Aorta (tissue), 5 donors: ENCODE measurements at regions not wholly inside any gene's neighbourhood (a gene's known extent, or its start where the extent isn't known, plus 50 kb on each side); places are given as distances from the start of the nearest gene placed in this dataset.
"Not testable (repeated sequence)": the region's sequence is repeated elsewhere in the genome, so short reads cannot be mapped to it uniquely, and the experiment has no call there.

Experiments used
- ATAC-seq: fragments of 200-7000 bp; cut with Tn5 transposase; one replicate; pipeline ENCODE4 v1.9.1; 2022; ENCODE audit warnings: moderate library complexity; ENCODE audit not compliant: low FRiP score
- DNase-seq, 2 donors: peaks; one replicate each; pipeline ENCODE4 v3.0.0-alpha.2; 2020
- H3K27ac ChIP-seq, 2 donors: one replicate each; pipeline ENCODE4 v1.5.1; 2013; ENCODE audit warnings: low read length in 2 of 2, mild to moderate bottlenecking in 2 of 2, moderate library complexity in 2 of 2, control low read depth in 1 of 2, inconsistent platforms in 1 of 2, low read depth in 1 of 2
- H3K27me3 ChIP-seq, 2 donors: one replicate each; pipeline ENCODE4 v1.6.1; 2013; ENCODE audit warnings: control low read depth in 1 of 2, low read length in 1 of 2, mild to moderate bottlenecking in 1 of 2, moderate library complexity in 1 of 2; ENCODE audit not compliant: insufficient read depth in 2 of 2, control insufficient read depth in 1 of 2
- H3K36me3 ChIP-seq, 2 donors: one replicate each; pipeline ENCODE4 v1.6.1; 2013; ENCODE audit warnings: control low read depth in 1 of 2, low read length in 1 of 2, mild to moderate bottlenecking in 1 of 2; ENCODE audit not compliant: insufficient read depth in 2 of 2, control insufficient read depth in 1 of 2
- H3K4me1 ChIP-seq, 2 donors: one replicate each; pipeline ENCODE4 v1.6.1; 2013; ENCODE audit warnings: low read length in 2 of 2, control low read depth in 1 of 2, mild to moderate bottlenecking in 1 of 2, moderate library complexity in 1 of 2; ENCODE audit not compliant: insufficient read depth in 2 of 2, control insufficient read depth in 1 of 2
- H3K4me3 ChIP-seq, 2 donors: one replicate each; pipeline ENCODE4 v1.5.1; 2013; ENCODE audit warnings: low read length in 2 of 2, control low read depth in 1 of 2, mild to moderate bottlenecking in 1 of 2
- H3K9me3 ChIP-seq: one replicate; pipeline ENCODE4 v1.6.1; 2013; ENCODE audit warnings: mild to moderate bottlenecking, low read length; ENCODE audit not compliant: control insufficient read depth
- WGBS, 2 donors: extraction: QIAGEN DNeasy Blood & Tissue Kit; methylation state at CpG; one replicate each; pipeline ENCODE4 v1.1.7; 2013; 5-methylcytosine and 5-hydroxymethylcytosine counted together
- intact Hi-C, 2 donors: fragments of 100-400 bp; cut with DNase I; formaldehyde crosslinking; loops; one replicate each; pipeline versions ENCODE4 v1.14.2 to v1.15.0; 2022
- donor health status: healthy with polysubstance abuse.
- donor health status: Bipolar disorder and iron deficiency.
- donor health status: DM: no; HTN: no; CAD: no.
- donor health status: DM: no; HTN: no; CAD: no.
- donor health status: DM: yes; HTN: yes; CAD: no.

DNA sequence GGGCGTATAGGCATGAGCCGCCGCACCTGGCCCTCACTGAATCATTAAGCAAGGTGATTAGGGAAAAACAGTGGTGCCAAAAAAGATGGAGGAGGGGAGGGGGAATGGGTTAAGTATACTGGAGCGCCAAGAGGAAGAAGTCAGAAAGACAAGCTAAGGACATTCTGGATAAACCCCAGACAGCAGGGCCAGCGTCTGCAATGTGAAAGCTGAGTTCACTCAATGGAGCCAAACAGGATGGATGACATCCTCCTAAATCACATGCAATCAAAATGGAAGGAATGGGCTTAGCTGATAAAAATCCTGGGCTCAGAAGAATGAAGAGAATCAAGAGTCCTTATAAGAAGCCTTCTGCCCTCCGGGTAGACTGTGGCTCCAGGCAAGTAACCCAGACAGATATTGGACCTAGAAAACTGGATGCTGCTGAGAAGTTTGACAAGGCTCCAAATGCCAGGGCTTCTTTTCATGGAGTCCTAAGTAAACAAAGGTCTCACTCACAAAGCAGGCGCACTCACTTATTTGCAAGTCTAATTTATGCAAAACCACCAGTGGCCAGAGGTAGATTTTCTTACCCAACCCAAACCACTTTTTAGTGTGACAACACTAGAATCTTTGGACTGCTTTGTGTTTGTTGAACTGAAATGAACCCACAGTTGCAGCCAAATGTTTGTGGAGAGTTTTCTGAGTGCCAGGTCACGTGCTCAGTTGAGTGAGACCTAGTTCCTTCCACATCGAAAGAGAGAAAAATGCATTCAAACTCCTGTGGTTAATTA lies 519.1 kb upstream of the AUTS2 start:
- no peak overlapping the region for H3K4me3 ChIP-seq
- H3K27ac ChIP-seq: no peak overlapping the region
- ATAC-seq: peak; percentile 66
- peaks cover 0 to 2% of the 10 kb centered on the region in 2 donors for H3K4me1 ChIP-seq
- no peaks in the 10 kb centered on the region for H3K36me3 ChIP-seq
- intact Hi-C loops: no loop called here
- WGBS, 2 donors: 46 to 48% methylated on average over 9 of the region's 9 CpGs
- no peaks in the 10 kb centered on the region for H3K27me3 ChIP-seq
- no peak for DNase-seq
- H3K9me3 ChIP-seq: peaks cover 5% of the 10 kb centered on the region

DNA sequence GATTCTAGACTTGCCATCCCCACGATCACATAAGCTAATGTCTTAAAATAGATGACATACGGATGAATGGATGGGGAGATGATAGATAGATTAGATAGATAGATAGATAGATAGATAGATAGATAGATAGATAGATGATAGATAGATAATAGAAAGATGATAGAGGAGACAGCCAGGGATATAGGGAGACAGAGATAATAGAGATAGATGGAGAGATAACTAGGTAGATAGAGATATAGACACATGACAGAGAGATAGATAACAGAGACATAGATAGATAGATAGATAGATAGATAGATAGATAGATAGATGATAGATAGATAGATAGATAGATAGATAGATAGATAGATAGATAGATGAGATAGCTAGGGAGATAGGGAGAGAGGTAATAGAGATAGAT lies 511.0 kb upstream of the AUTS2 start:
- DNase-seq, H3K9me3 ChIP-seq, H3K4me3 ChIP-seq, ATAC-seq, intact Hi-C loops, H3K27me3 ChIP-seq, H3K27ac ChIP-seq, H3K36me3 ChIP-seq, H3K4me1 ChIP-seq: not testable (repeated sequence)
- 75 to 76% methylated on average over 2 of the region's 2 CpGs for WGBS, 2 donors

DNA sequence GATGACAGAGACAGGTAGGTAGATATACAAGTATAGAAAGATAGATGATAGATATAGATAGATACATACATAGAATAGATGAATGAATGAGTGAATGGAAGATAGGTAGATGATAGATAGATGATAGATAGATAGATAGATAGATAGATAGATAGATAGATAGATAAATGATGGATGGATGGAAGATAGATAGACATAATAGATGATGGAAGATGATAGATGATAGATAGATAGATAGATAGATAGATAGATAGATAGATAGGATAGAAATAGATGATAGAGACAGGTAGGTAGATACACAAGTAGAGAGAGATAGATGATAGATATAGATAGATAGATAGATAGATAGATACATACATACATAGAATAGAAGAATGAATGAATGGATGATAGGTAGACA lies 510.1 kb upstream of the AUTS2 start:
- H3K27me3 ChIP-seq: no peaks in the 10 kb centered on the region
- H3K27ac ChIP-seq: no peak overlapping the region
- H3K4me3 ChIP-seq: no peak overlapping the region
- DNase-seq (no peak), ATAC-seq (no peak)
- intact Hi-C loops: no loop called here
- no peaks in the 10 kb centered on the region for H3K4me1 ChIP-seq
- peaks cover 2% of the 10 kb centered on the region for H3K9me3 ChIP-seq
- no peaks in the 10 kb centered on the region for H3K36me3 ChIP-seq

DNA sequence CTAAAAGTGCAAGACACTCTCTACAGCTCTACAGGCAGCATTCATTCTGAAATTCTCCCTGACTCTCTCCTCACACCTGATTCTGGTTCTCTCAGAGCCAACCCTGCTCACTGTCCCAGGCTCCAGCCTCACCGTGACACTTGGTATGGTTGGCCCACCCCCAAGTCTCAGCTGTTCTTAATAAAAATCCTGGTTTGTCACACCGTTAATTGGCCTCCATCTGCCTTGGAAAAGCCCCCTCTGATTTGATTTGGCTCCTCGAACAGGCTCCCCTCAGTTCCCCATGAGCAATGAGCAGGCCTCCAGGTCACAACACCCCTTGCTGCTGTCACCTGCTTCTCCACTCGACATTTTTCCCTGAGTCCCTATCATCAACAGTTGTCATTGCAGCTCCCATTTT lies 507.3 kb upstream of the AUTS2 start:
- intact Hi-C loops: no loop called here
- H3K27ac ChIP-seq: no peak overlapping the region
- peaks cover 6% of the 10 kb centered on the region for H3K9me3 ChIP-seq
- H3K36me3 ChIP-seq: no peaks in the 10 kb centered on the region
- no peak for DNase-seq
- no peak overlapping the region for H3K4me3 ChIP-seq
- ATAC-seq: no peak
- no peaks in the 10 kb centered on the region for H3K4me1 ChIP-seq
- WGBS, 2 donors: 48 to 54% methylated on average over 4 of the region's 4 CpGs
- H3K27me3 ChIP-seq: no peaks in the 10 kb centered on the region

DNA sequence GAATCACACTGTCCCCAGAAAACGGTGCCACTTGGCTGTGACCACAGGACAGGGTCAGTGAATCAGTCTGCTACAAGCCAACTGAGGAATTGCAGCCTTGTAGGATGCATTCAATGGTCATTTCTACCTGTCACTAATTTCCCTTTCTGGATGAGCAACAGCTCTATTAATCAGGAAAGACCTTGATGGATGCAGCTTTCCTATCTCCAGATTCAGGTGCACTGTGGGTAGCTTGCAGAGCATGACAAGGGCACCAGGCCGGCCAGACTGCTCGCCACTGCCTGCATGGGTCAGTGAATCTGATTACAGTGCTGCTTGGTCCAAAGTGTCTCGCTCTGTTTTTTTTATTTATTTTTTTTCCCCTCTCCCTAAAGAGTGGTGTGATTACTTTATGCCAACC lies 506.8 kb upstream of the AUTS2 start:
- H3K9me3 ChIP-seq: peaks cover 6% of the 10 kb centered on the region
- no peaks in the 10 kb centered on the region for H3K36me3 ChIP-seq
- WGBS, 2 donors: 38 to 47% methylated on average over 4 of the region's 4 CpGs
- H3K27ac ChIP-seq: no peak overlapping the region
- ATAC-seq (no peak), DNase-seq (no peak)
- intact Hi-C loops: no loop called here
- no peaks in the 10 kb centered on the region for H3K4me1 ChIP-seq
- H3K27me3 ChIP-seq: no peaks in the 10 kb centered on the region
- no peak overlapping the region for H3K4me3 ChIP-seq

DNA sequence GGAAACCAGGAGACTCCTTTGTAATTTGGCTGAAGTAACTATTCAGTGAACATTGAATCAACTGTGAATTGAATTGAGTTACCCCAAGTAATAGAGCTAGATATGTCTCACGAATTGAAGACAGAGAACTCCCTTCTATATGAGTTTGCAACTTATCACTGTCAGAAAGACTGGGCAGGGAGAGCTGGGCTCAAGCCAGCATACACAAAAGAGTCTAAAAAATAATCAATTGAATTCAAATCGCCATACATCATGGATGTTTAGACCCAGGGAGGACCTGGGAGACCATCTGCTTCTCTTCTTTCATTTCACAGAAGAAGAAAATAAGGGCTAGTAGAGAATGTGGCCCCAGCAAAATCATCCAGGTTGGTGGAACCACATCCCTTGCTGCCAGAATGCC lies 503.1 kb upstream of the AUTS2 start:
- Histone ChIP-seq H3K27ac (no peak overlapping the region), H3K27me3 (no peaks in the 10 kb centered on the region), H3K4me3 (no peak overlapping the region), H3K36me3 (no peaks in the 10 kb centered on the region), H3K9me3 (peaks cover 6% of the 10 kb centered on the region), H3K4me1 (no peaks in the 10 kb centered on the region)
- ATAC-seq: no peak
- intact Hi-C loops: no loop called here
- WGBS, 2 donors: 20 to 33% methylated on average over 2 of the region's 2 CpGs
- no peak for DNase-seq

DNA sequence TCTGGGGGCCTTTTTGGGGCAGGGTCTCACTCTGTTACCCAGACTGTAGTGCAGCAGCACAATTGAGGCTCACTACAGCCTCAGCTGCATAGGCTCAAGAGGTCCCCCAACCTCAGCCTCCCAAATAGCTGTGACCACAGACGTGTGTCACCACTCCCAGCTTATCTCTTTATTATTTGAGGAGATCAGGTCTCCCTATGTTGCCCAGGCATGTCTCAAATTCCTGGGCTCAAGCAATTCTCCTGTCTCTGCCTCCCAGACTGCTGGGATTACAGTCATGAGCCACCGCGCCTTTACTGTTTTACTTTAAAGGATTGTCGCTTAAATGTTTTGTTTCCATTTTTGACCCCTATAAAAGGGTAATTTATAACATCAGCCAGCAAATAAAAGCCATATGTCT lies 502.6 kb upstream of the AUTS2 start:
- Histone ChIP-seq H3K4me1 (no peaks in the 10 kb centered on the region), H3K4me3 (no peak overlapping the region), H3K27me3 (no peaks in the 10 kb centered on the region), H3K9me3 (peaks cover 6% of the 10 kb centered on the region), H3K27ac (no peak overlapping the region), H3K36me3 (no peaks in the 10 kb centered on the region)
- WGBS, 2 donors: 24 to 45% methylated on average over 4 of the region's 4 CpGs
- ATAC-seq: no peak
- DNase-seq: no peak
- intact Hi-C loops: no loop called here

DNA sequence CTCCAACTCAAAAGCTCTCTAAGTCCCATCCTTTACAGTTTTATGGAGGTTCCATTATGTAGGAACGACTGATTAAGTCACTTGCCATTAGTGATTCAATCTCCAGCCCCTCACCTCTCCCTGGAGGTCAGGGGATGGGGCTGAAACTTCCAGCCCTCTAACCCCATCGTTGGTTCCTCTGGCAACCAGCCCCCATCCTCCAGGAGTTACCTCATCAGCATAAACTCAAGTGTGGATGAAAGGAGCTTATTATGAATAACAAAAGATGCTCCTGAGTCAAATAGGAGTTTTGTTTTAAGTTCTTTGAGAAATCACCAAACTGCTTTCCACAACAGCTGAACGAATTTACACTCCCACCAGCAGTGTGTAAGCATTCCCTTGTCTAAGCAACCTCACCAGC lies 494.3 kb upstream of the AUTS2 start:
- DNase-seq (no peak), ATAC-seq (no peak)
- no peak overlapping the region for H3K4me3 ChIP-seq
- WGBS, 2 donors: 26 to 35% methylated on average over 3 of the region's 3 CpGs
- H3K36me3 ChIP-seq: no peaks in the 10 kb centered on the region
- H3K27ac ChIP-seq: no peak overlapping the region
- no peaks in the 10 kb centered on the region for H3K9me3 ChIP-seq
- intact Hi-C loops: no loop called here
- no peaks in the 10 kb centered on the region for H3K4me1 ChIP-seq
- no peaks in the 10 kb centered on the region for H3K27me3 ChIP-seq

DNA sequence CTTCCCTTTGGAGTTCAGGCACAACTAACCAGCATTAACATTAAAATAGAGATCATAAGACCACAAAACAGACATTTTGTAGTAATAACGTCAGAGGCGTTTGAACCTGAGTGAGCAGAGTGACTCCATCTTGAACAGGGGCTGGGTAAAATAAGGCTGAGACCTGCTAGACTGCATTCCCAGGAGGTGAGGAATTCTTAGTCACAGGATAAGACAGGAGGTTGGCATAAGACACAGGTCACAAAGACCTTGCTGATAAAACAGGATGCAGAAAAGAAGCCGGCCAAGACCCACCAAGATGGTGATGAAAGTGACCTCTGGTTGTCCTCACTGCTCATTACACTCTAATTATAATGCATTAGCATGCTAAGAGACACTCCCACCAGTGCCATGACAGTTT lies 493.2 kb upstream of the AUTS2 start:
- 66 to 77% methylated on average over 3 of the region's 3 CpGs for WGBS, 2 donors
- no peaks in the 10 kb centered on the region for H3K4me1 ChIP-seq
- ATAC-seq: no peak
- no peaks in the 10 kb centered on the region for H3K36me3 ChIP-seq
- intact Hi-C loops: no loop called here
- no peak overlapping the region for H3K27ac ChIP-seq
- H3K4me3 ChIP-seq: no peak overlapping the region
- H3K27me3 ChIP-seq: no peaks in the 10 kb centered on the region
- DNase-seq: no peak
- no peaks in the 10 kb centered on the region for H3K9me3 ChIP-seq
